Right cardiac atrium (tissue), 5 donors: ENCODE measurements at regions not wholly inside any gene's neighbourhood (a gene's known extent, or its start where the extent isn't known, plus 50 kb on each side); places are given as distances from the start of the nearest gene placed in this dataset.
"Not testable (repeated sequence)": the region's sequence is repeated elsewhere in the genome, so short reads cannot be mapped to it uniquely, and the experiment has no call there.

Source experiments
- ATAC-seq, 2 donors: fragments of 200-7000 bp; cut with Tn5 transposase; one replicate each; pipeline versions ENCODE4 v1.8.0 to v1.9.1; 2020; ENCODE audit warnings: moderate library complexity in 2 of 2, mild to moderate bottlenecking in 1 of 2
- DNase-seq, 3 donors: peaks; one replicate each; pipeline ENCODE4 v3.0.0-alpha.2; 2020
- H3K27ac ChIP-seq: one replicate; pipeline ENCODE4 v1.5.1; 2013; ENCODE audit warnings: mild to moderate bottlenecking, low read length, control low read depth, moderate library complexity
- H3K27me3 ChIP-seq: one replicate; pipeline ENCODE4 v1.6.1; 2013; ENCODE audit not compliant: control insufficient read depth, insufficient read depth
- H3K4me1 ChIP-seq: one replicate; pipeline ENCODE4 v1.6.1; 2013; ENCODE audit warnings: low read length; ENCODE audit not compliant: control insufficient read depth, insufficient read depth
- H3K4me3 ChIP-seq: one replicate; pipeline ENCODE4 v1.5.1; 2013; ENCODE audit warnings: low read length, control low read depth
- H3K9me3 ChIP-seq: one replicate; pipeline ENCODE4 v1.6.1; 2013; ENCODE audit warnings: low read length; ENCODE audit not compliant: control insufficient read depth
- WGBS: extraction: QIAGEN DNeasy Blood & Tissue Kit; methylation state at CpG from one replicate; pipeline ENCODE4 v1.1.7; 2013; 5-methylcytosine and 5-hydroxymethylcytosine counted together
- intact Hi-C, 4 donors: fragments of 100-400 bp; cut with DNase I; formaldehyde crosslinking; loops; one replicate each; pipeline versions ENCODE4 v1.11.0 to v1.14.0; 2022 to 2023
- donor health status: healthy with polysubstance abuse.
- donor health status: DM: no; HTN: yes; CAD: no.
- donor health status: DM: no; HTN: no; CAD: no.
- donor health status: DM: no; HTN: yes; CAD: no; lungs with severe emphysema.
- donor health status: DM: yes; HTN: yes; CAD: no.

- 84% methylated on average over 2 of the region's 2 CpGs for WGBS
- Histone ChIP-seq H3K27ac (no peak overlapping the region), H3K4me3 (no peak overlapping the region), H3K9me3 (no peaks in the 10 kb centered on the region), H3K4me1 (no peaks in the 10 kb centered on the region), H3K27me3 (no peaks in the 10 kb centered on the region)
- DNase-seq (no peak), ATAC-seq (no peak)
- intact Hi-C loops, result no loop called here
Observed at GRCh38 chr6:80923816-80924215, 817.3 kb downstream of the BCKDHB start.

GRCh38 chr6:80922916-80923455, 816.5 kb downstream of the BCKDHB start:
- no peaks in the 10 kb centered on the region for H3K4me1 ChIP-seq
- DNase-seq (no peak), ATAC-seq (no peak)
- intact Hi-C loops, result no loop called here
- H3K27me3 ChIP-seq, result no peaks in the 10 kb centered on the region
- no peaks in the 10 kb centered on the region for H3K9me3 ChIP-seq
- WGBS, result 93% methylated on average over 1 of the region's 1 CpG
- H3K4me3 ChIP-seq, result no peak overlapping the region
- no peak overlapping the region for H3K27ac ChIP-seq

GRCh38 chr6:80921861-80922460, 815.5 kb downstream of the BCKDHB start:
- no peak overlapping the region for H3K4me3 ChIP-seq
- H3K4me1 ChIP-seq, result no peaks in the 10 kb centered on the region
- intact Hi-C loops, result no loop called here
- ATAC-seq (no peak), DNase-seq (no peak)
- 15% methylated on average over 2 of the region's 2 CpGs for WGBS
- no peaks in the 10 kb centered on the region for H3K27me3 ChIP-seq
- no peaks in the 10 kb centered on the region for H3K9me3 ChIP-seq
- no peak overlapping the region for H3K27ac ChIP-seq

GRCh38 chr6:80907831-80908230, 801.4 kb downstream of the BCKDHB start:
- DNase-seq (no peak), ATAC-seq (no peak)
- Histone ChIP-seq H3K4me1 (no peaks in the 10 kb centered on the region), H3K27me3 (no peaks in the 10 kb centered on the region), H3K4me3 (no peak overlapping the region), H3K27ac (no peak overlapping the region), H3K9me3 (no peaks in the 10 kb centered on the region)
- WGBS, result 74% methylated on average over 3 of the region's 3 CpGs
- intact Hi-C loops, result no loop called here

GRCh38 chr6:80903711-80904110, 797.2 kb downstream of the BCKDHB start:
- H3K27me3 ChIP-seq, result no peaks in the 10 kb centered on the region
- no peak for DNase-seq
- no peak for ATAC-seq
- H3K4me1 ChIP-seq, result no peaks in the 10 kb centered on the region
- intact Hi-C loops, result no loop called here
- H3K27ac ChIP-seq, result no peak overlapping the region
- H3K4me3 ChIP-seq, result no peak overlapping the region
- peaks cover 2% of the 10 kb centered on the region for H3K9me3 ChIP-seq

- ATAC-seq, result no peak
- DNase-seq, result no peak
- intact Hi-C loops, result no loop called here
- WGBS, result 66% methylated on average over 2 of the region's 2 CpGs
- Histone ChIP-seq H3K4me1 (no peaks in the 10 kb centered on the region), H3K9me3 (no peaks in the 10 kb centered on the region), H3K27ac (no peak overlapping the region), H3K4me3 (no peak overlapping the region), H3K27me3 (no peaks in the 10 kb centered on the region)
Observed at GRCh38 chr6:80886475-80886874, 780.0 kb downstream of the BCKDHB start.

- Histone ChIP-seq H3K27ac (no peak overlapping the region), H3K4me1 (no peaks in the 10 kb centered on the region), H3K9me3 (no peaks in the 10 kb centered on the region), H3K27me3 (no peaks in the 10 kb centered on the region), H3K4me3 (no peak overlapping the region)
- DNase-seq (no peak), ATAC-seq (no peak)
- intact Hi-C loops, result no loop called here
- 85% methylated on average over 1 of the region's 1 CpG for WGBS
Observed at GRCh38 chr6:80872951-80873308, 766.5 kb downstream of the BCKDHB start.

GRCh38 chr6:80872199-80872950, 765.9 kb downstream of the BCKDHB start:
- intact Hi-C loops, result no loop called here
- DNase-seq (peak in 2 of 3 donors; percentile 7 to 39), ATAC-seq (peak in 1 of 2 donors; percentile 63)
- Histone ChIP-seq H3K27me3 (no peaks in the 10 kb centered on the region), H3K4me3 (no peak overlapping the region), H3K9me3 (no peaks in the 10 kb centered on the region), H3K4me1 (no peaks in the 10 kb centered on the region), H3K27ac (no peak overlapping the region)
- 81% methylated on average over 3 of the region's 3 CpGs for WGBS

- DNase-seq, result no peak
- intact Hi-C loops, result no loop called here
- no peak for ATAC-seq
- H3K4me1 ChIP-seq, result no peaks in the 10 kb centered on the region
- H3K9me3 ChIP-seq, result no peaks in the 10 kb centered on the region
- WGBS, result 60% methylated on average over 4 of the region's 4 CpGs
- H3K4me3 ChIP-seq, result no peak overlapping the region
- no peak overlapping the region for H3K27ac ChIP-seq
- H3K27me3 ChIP-seq, result no peaks in the 10 kb centered on the region
Observed at GRCh38 chr6:80862756-80863155, 756.3 kb downstream of the BCKDHB start.

GRCh38 chr6:80860107-80860506, 753.6 kb downstream of the BCKDHB start:
- no peak for ATAC-seq
- no peaks in the 10 kb centered on the region for H3K9me3 ChIP-seq
- no peaks in the 10 kb centered on the region for H3K27me3 ChIP-seq
- DNase-seq, result no peak
- WGBS, result 94% methylated on average over 2 of the region's 2 CpGs
- intact Hi-C loops, result no loop called here
- H3K4me1 ChIP-seq, result no peaks in the 10 kb centered on the region
- no peak overlapping the region for H3K4me3 ChIP-seq
- H3K27ac ChIP-seq, result no peak overlapping the region

- H3K9me3 ChIP-seq, intact Hi-C loops, ATAC-seq, H3K4me3 ChIP-seq, H3K27ac ChIP-seq, H3K4me1 ChIP-seq, H3K27me3 ChIP-seq: not testable (repeated sequence)
- 93% methylated on average over 12 of the region's 12 CpGs for WGBS
- DNase-seq, result peak in 1 of 3 donors; percentile 29
Observed at GRCh38 chr6:80847973-80848372, 741.5 kb downstream of the BCKDHB start.
